Eye (tissue), 1 donor: ENCODE measurements at regions not wholly inside any gene's neighbourhood (a gene's known extent, or its start where the extent isn't known, plus 50 kb on each side); places are given as distances from the start of the nearest gene placed in this dataset.

Experiments
- DNase-seq: peaks from one replicate; pipeline ENCODE4 v3.0.0-alpha.2; 2015

- no peak for DNase-seq
Observed at GRCh38 chr11:88448131-88448670, 110.7 kb upstream of the CTSC start.

GRCh38 chr11:88447281-88447680 lies 109.7 kb upstream of the CTSC start:
- DNase-seq: no peak

- no peak for DNase-seq
Observed at GRCh38 chr11:88439356-88439755, 101.8 kb upstream of the CTSC start.

- DNase-seq: no peak
Observed at GRCh38 chr11:88438721-88439120, 101.2 kb upstream of the CTSC start.

- DNase-seq: no peak
Observed at GRCh38 chr11:88435415-88435814, 97.9 kb upstream of the CTSC start.

GRCh38 chr11:88434333-88434976 lies 96.9 kb upstream of the CTSC start:
- no peak for DNase-seq

- DNase-seq: no peak
Observed at GRCh38 chr11:88433536-88434230, 96.1 kb upstream of the CTSC start.

- no peak for DNase-seq
Observed at GRCh38 chr11:88431675-88432341, 94.3 kb upstream of the CTSC start.

- DNase-seq: no peak
Observed at GRCh38 chr11:88428959-88429358, 91.4 kb upstream of the CTSC start.

- DNase-seq: no peak
Observed at GRCh38 chr11:88427719-88428118, 90.2 kb upstream of the CTSC start.

GRCh38 chr11:88424881-88425280 lies 87.3 kb upstream of the CTSC start:
- no peak for DNase-seq

- no peak for DNase-seq
Observed at GRCh38 chr11:88421530-88421929, 84.0 kb upstream of the CTSC start.

GRCh38 chr11:88420165-88420791 lies 82.7 kb upstream of the CTSC start:
- DNase-seq: no peak

GRCh38 chr11:88418508-88418907 lies 81.0 kb upstream of the CTSC start:
- no peak for DNase-seq

GRCh38 chr11:88415495-88415894 lies 78.0 kb upstream of the CTSC start:
- no peak for DNase-seq

- DNase-seq: no peak
Observed at GRCh38 chr11:88414981-88415413, 77.5 kb upstream of the CTSC start.

GRCh38 chr11:88414385-88414861 lies 76.9 kb upstream of the CTSC start:
- peak; percentile 44 for DNase-seq

GRCh38 chr11:88411265-88411664 lies 73.7 kb upstream of the CTSC start:
- DNase-seq: no peak

GRCh38 chr11:88410656-88411055 lies 73.1 kb upstream of the CTSC start:
- no peak for DNase-seq

- no peak for DNase-seq
Observed at GRCh38 chr11:88410056-88410455, 72.5 kb upstream of the CTSC start.

GRCh38 chr11:88406876-88407275 lies 69.3 kb upstream of the CTSC start:
- DNase-seq: no peak

GRCh38 chr11:88405853-88406252 lies 68.3 kb upstream of the CTSC start:
- DNase-seq: no peak
